ENCODE measurements at regions not wholly inside any gene's neighbourhood (a gene's known extent, or its start where the extent isn't known, plus 50 kb on each side); places are given as distances from the start of the nearest gene placed in this dataset.

DNA sequence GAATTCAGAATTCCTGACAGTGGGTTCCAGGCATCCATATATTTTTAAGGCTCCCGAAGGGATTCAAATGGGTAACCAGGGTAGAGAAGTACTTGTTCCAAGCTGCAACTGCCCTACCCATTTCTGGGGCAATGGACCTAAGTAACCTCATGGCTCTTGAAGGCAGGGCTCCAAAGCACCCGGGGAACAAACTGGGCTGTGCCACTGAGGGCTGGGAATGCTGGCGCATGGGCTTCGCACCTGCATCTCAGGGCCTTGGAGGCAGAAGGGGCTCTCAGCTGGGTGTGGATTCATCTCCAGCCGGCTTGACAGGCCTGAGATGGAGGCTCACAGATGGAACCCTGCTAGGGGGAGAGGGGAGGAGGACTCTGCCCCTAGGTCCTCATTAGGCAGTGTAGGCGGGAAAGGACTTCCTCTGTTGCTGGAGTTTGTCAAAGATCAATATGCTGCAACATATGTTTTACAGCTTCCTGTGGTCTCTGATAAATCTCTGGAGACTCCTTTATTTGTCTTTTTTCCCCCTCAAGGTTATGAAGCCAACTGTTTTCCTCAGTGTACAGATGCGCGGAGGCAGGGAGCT lies 232.3 kb upstream of the NLRP1 start:
- TF ChIP-seq CTCF (IDR thresholded peaks at IDR 0.05) = no peak
- TF ChIP-seq POLR2A (IDR thresholded peaks at IDR 0.05) = no peak
- TF ChIP-seq EP300 (IDR thresholded peaks at IDR 0.05) = no peak

Measured in tibial nerve (tissue), 4 donors.